ENCODE measurements at regions not wholly inside any gene's neighbourhood (a gene's known extent, or its start where the extent isn't known, plus 50 kb on each side); places are given as distances from the start of the nearest gene placed in this dataset.

DNA sequence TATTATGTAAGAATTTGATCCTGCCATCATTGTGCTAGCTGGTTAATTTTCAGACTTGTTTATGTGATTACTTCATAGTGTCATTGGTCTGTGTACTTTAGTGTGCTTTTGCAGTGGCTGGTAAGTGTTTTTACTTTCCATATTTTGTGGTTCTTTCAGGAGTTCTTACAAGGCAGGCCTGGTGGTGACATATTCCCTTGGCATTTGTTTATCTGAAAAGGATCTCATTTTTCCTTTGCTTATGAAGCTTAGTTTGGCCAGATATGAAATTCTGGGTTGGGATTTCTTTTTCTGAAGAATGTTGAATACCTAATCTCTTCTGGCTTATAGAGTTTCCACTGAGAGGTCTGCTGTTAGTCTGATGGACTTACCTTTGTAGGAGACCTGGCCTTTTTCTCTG is 72.8 kb upstream of the MC4R start:
- TF ChIP-seq, protein P1, sequence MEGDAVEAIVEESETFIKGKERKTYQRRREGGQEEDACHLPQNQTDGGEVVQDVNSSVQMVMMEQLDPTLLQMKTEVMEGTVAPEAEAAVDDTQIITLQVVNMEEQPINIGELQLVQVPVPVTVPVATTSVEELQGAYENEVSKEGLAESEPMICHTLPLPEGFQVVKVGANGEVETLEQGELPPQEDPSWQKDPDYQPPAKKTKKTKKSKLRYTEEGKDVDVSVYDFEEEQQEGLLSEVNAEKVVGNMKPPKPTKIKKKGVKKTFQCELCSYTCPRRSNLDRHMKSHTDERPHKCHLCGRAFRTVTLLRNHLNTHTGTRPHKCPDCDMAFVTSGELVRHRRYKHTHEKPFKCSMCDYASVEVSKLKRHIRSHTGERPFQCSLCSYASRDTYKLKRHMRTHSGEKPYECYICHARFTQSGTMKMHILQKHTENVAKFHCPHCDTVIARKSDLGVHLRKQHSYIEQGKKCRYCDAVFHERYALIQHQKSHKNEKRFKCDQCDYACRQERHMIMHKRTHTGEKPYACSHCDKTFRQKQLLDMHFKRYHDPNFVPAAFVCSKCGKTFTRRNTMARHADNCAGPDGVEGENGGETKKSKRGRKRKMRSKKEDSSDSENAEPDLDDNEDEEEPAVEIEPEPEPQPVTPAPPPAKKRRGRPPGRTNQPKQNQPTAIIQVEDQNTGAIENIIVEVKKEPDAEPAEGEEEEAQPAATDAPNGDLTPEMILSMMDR (IDR thresholded peaks at IDR 0.05) = no peak
- TF ChIP-seq ZFX (IDR thresholded peaks at IDR 0.05; ENCODE audit: borderline replicate concordance) = no peak
- H3K27ac ChIP-seq = no peak overlapping the region

DNA sequence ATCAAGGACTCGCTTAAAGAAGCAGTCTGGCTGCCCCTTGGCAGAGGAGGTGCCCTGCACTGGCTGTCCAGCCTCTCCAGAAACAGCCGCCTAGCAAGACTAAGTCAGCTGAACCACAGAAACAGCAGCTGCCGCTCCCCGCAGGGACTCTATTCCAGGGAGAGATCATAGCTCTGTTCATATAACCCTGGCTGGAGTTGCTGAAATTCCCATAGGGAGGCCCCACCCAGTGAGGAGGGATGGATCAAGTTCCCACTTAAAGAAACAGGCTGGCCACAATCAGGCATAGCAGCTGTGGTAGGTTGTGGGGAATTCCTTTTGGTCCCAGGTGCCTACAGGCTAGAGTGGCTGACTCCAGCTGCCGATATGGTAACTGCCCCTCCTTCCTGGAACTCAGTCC is 74.2 kb upstream of the MC4R start:
- TF ChIP-seq, protein P1 (IDR thresholded peaks at IDR 0.05) = no peak
- TF ChIP-seq ZFX (IDR thresholded peaks at IDR 0.05; ENCODE audit: borderline replicate concordance) = no peak
- no peak overlapping the region for H3K27ac ChIP-seq

DNA sequence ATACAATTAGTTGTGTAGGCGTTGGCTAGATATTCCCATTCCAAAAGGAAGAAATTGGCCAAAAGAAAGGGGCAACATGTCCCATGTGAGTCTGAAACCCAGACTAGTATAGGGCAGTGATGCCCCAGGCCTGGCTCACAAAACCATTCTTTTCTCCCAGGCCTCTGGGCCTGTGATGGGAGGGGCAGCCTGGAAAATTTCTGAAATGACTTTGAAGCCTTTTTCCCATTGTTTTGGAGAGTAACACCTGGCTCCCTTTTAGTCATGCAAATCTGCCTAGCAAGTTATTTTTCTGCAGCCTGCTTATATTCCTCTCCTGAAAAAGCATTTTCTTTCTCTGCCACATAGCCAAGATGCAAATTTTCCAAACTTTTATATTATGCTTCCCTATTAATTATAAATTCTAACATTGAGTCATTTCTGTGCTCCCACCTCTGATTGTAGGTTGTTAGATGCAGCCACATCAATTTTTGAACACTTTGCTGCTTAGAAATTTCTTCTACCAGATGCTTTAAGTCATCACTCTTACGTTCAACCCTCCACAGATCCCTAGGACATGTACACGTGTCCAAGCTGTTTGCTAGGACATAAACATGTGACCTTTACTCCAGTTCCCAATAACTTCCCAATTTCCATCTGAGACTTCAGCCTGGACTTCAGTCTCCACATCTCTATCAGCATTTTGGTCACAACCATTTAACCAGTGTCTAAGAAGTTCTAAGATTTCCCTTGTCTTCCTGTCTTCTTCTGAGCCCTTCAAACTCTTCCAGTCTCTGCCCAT is 76.1 kb upstream of the MC4R start:
- TF ChIP-seq, protein P1 (IDR thresholded peaks at IDR 0.05) = no peak
- no peak for TF ChIP-seq ZFX (IDR thresholded peaks at IDR 0.05; ENCODE audit: borderline replicate concordance)
- H3K27ac ChIP-seq = no peak overlapping the region

DNA sequence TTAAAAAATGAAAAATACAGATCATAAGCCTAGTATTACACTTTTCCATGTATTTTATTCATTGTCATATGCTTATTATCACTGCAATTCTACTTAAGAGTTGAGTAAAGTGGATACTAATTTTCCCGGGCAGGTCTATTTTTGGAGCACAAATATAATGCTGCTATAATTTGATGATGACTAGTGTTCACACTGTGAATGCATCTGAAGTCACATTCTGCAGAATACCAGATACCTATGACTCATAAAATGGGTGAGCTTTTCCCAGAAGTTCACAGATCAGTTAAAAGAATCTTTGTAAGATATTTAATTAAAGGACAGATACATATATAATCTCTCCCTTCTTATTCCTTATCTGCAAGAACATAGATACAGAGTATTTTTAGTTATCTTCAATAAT is 79.8 kb upstream of the MC4R start:
- TF ChIP-seq ZFX (IDR thresholded peaks at IDR 0.05; ENCODE audit: borderline replicate concordance) = no peak
- TF ChIP-seq, protein P1 (IDR thresholded peaks at IDR 0.05) = no peak
- H3K27ac ChIP-seq = no peak overlapping the region

DNA sequence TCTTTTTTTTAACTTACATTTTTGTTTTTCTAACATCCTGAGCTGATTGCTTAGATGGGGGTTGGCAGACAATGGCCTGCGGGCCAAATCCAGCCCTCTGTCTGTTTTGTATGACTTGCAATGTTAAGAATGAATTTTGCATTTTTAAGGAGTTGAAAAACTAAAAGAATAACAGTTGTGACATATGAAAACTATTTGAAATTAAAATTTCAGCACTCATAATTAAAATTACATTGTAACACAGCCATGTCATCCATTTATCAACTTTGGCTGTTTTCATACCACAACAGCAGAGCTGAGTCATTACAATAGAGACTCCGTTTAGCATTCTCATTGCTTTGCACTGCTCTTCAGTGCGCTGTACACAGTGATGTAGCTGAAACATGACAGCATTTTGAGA is 94.1 kb upstream of the MC4R start:
- H3K27ac ChIP-seq = no peak overlapping the region
- no peak for TF ChIP-seq ZFX (IDR thresholded peaks at IDR 0.05; ENCODE audit: borderline replicate concordance)
- TF ChIP-seq, protein P1 (IDR thresholded peaks at IDR 0.05) = no peak

DNA sequence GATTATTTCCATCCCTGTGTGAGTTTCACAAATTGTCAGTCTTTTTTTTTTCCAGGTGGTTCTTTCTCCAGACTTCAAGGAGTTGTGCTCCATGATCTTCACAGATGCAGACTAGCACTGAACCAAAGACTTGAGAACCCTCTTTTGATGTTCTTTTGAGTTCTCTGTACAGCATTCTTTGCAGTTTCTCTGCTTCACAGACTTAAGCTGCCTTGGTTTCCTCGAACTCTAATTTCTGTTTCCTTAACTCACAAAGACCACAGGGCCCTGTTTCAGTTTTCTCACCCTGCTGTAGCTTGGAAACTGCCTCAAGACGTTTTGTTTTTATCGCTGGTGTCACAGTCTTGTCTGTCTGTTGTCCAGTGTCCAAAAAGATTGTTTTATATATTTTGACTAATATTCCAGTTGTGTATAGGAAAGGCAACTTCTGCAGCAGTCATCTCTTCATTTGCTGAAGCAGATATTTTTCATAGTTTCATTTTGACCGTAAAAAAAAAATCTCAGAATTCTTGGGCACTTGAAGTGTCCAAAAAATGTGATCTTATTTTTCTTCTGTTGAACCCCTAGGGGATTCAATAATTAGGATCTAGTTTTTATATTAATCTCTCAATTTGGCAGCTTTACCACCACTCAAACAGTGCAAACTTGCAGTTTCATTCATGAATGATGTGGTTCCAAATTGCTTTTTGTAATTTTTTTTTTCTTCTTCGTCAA is 97.0 kb upstream of the MC4R start:
- TF ChIP-seq, protein P1 (IDR thresholded peaks at IDR 0.05) = no peak
- no peak for TF ChIP-seq ZFX (IDR thresholded peaks at IDR 0.05; ENCODE audit: borderline replicate concordance)
- no peak overlapping the region for H3K27ac ChIP-seq

DNA sequence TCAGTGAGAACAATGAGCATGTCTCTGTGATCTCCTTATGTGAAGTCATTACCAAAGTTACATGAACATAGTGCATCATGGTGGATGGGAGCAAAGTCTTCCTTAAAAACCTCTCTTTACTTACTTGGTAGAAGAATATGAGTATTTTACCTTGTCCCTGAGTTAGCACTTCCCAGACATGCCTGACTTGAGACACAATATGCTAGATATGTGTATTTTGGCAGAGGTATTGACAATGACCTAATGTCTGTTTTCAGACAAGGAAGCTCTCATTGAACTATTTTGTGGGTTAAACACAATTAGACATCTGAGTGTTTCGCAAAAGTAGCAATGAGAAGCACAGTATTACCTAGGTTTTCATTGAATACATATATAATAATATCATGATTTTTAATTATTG is 99.1 kb upstream of the MC4R start:
- TF ChIP-seq ZFX (IDR thresholded peaks at IDR 0.05; ENCODE audit: borderline replicate concordance) = no peak
- TF ChIP-seq, protein P1 (IDR thresholded peaks at IDR 0.05) = no peak
- H3K27ac ChIP-seq = no peak overlapping the region
